Stomach (tissue), 4 donors: ENCODE measurements at regions not wholly inside any gene's neighbourhood (a gene's known extent, or its start where the extent isn't known, plus 50 kb on each side); places are given as distances from the start of the nearest gene placed in this dataset.

Experiments used
- EP300 ChIP-seq: sonication (generic); formaldehyde crosslinking; IDR thresholded peaks from one replicate; pipeline ENCODE4 v1.6.1; 2017; ENCODE audit warnings: antibody characterized with exemption
- POLR2AphosphoS5 ChIP-seq, 3 donors: sonication (generic); formaldehyde crosslinking; IDR thresholded peaks; one replicate each; pipeline ENCODE4 v1.6.1; 2016; ENCODE audit warnings: antibody characterized with exemption in 3 of 3

GRCh38 chr12:94805749-94806529, 155.6 kb upstream of the TMCC3 start:
- TF ChIP-seq EP300 (no peak), POLR2AphosphoS5 (IDR thresholded peaks at IDR 0.05) (no peak)
